Caki2 (cell line): ENCODE measurements at regions not wholly inside any gene's neighbourhood (a gene's known extent, or its start where the extent isn't known, plus 50 kb on each side); places are given as distances from the start of the nearest gene placed in this dataset.
A peak's percentile ranks its signal among the peaks of the same experiment; 100 is the strongest.
"Not testable (repeated sequence)": the region's sequence is repeated elsewhere in the genome, so short reads cannot be mapped to it uniquely, and the experiment has no call there.

ENCODE experiments used
- DNase-seq: peaks from one replicate; pipeline ENCODE4 v3.0.0-alpha.2; 2015; ENCODE audit warnings: low read depth
- in situ Hi-C: cut with HindIII; loops from 2 replicates; pipeline ENCODE4 v1.10.0; 2016; ENCODE audit warnings: low sequenced_read_pairs, low pct_unique_long_range_greater_than_20kb, mixed read lengths

GRCh38 chr20:40634891-40635290, 54.1 kb downstream of the MAFB start:
- in situ Hi-C loops: no loop called here
- DNase-seq: no peak

GRCh38 chr20:40633123-40633850, 55.7 kb downstream of the MAFB start:
- no peak for DNase-seq
- in situ Hi-C loops: no loop called here

- no peak for DNase-seq
- in situ Hi-C loops: no loop called here
Measured at GRCh38 chr20:40632346-40632976, 56.6 kb downstream of the MAFB start.

- no peak for DNase-seq
- in situ Hi-C loops: no loop called here
Measured at GRCh38 chr20:40631119-40631631, 57.9 kb downstream of the MAFB start.

- DNase-seq: no peak
- in situ Hi-C loops: no loop called here
Measured at GRCh38 chr20:40630713-40631112, 58.3 kb downstream of the MAFB start.

GRCh38 chr20:40630099-40630498, 58.9 kb downstream of the MAFB start:
- no peak for DNase-seq
- in situ Hi-C loops: no loop called here

- DNase-seq: no peak
- in situ Hi-C loops: no loop called here
Measured at GRCh38 chr20:40628877-40629276, 60.2 kb downstream of the MAFB start.

- in situ Hi-C loops, DNase-seq: not testable (repeated sequence)
Measured at GRCh38 chr20:40619053-40619452, 70.0 kb downstream of the MAFB start.

- in situ Hi-C loops: no loop called here
- DNase-seq: no peak
Measured at GRCh38 chr20:40617594-40617993, 71.4 kb downstream of the MAFB start.

GRCh38 chr20:40612837-40613236, 76.2 kb downstream of the MAFB start:
- in situ Hi-C loops: no loop called here
- DNase-seq: no peak

- in situ Hi-C loops: no loop called here
Measured at GRCh38 chr20:40612247-40612646, 76.8 kb downstream of the MAFB start.

GRCh38 chr20:40610730-40611129, 78.3 kb downstream of the MAFB start:
- no peak for DNase-seq
- in situ Hi-C loops: no loop called here

More at GRCh38 chr20:40612247-40612646, 76.8 kb downstream of the MAFB start:
- no peak for DNase-seq

- in situ Hi-C loops: no loop called here
- no peak for DNase-seq
Measured at GRCh38 chr20:40607927-40608326, 81.1 kb downstream of the MAFB start.

GRCh38 chr20:40606660-40607059, 82.4 kb downstream of the MAFB start:
- in situ Hi-C loops: no loop called here
- no peak for DNase-seq

GRCh38 chr20:40606237-40606636, 82.8 kb downstream of the MAFB start:
- DNase-seq: no peak
- in situ Hi-C loops: no loop called here

- in situ Hi-C loops: no loop called here
Measured at GRCh38 chr20:40604416-40604815, 84.6 kb downstream of the MAFB start.

GRCh38 chr20:40603057-40603651, 85.9 kb downstream of the MAFB start:
- in situ Hi-C loops: no loop called here
- no peak for DNase-seq

More at GRCh38 chr20:40604416-40604815, 84.6 kb downstream of the MAFB start:
- no peak for DNase-seq

GRCh38 chr20:40602381-40602780, 86.7 kb downstream of the MAFB start:
- DNase-seq: no peak
- in situ Hi-C loops: no loop called here

GRCh38 chr20:40600441-40601219, 88.4 kb downstream of the MAFB start:
- in situ Hi-C loops: no loop called here
- peak; percentile 32 for DNase-seq
